Esophagus muscularis mucosa (tissue), 4 donors: ENCODE measurements at regions not wholly inside any gene's neighbourhood (a gene's known extent, or its start where the extent isn't known, plus 50 kb on each side); places are given as distances from the start of the nearest gene placed in this dataset.

ENCODE experiments used
- DNase-seq: peaks from one replicate; pipeline ENCODE4 v3.0.0-alpha.2; 2017; ENCODE audit errors: extremely low spot score
- H3K27ac ChIP-seq, 4 donors: fragments of 200-600 bp; sonication (generic); replicated peaks in 1 of 4; 1 replicate in 3 of 4; 2 replicates in 1 of 4; pipeline ENCODE4 v1.5.1; 2016 to 2019; ENCODE audit warnings: mild to moderate bottlenecking in 1 of 4
- H3K27me3 ChIP-seq, 4 donors: fragments of 200-600 bp; sonication (generic); one replicate each; pipeline versions ENCODE4 v1.5.1 to v1.6.0; 2016 to 2019
- H3K36me3 ChIP-seq, 4 donors: fragments of 200-600 bp; sonication (generic); one replicate each; pipeline ENCODE4 v1.5.1; 2016 to 2019
- H3K4me1 ChIP-seq, 4 donors: fragments of 200-600 bp; sonication (generic); one replicate each; pipeline ENCODE4 v1.5.1; 2016 to 2019
- H3K4me3 ChIP-seq, 4 donors: fragments of 200-600 bp; sonication (generic); 1 replicate in 2 of 4; 2 replicates in 2 of 4; pipeline ENCODE4 v1.5.1; 2016 to 2019; ENCODE audit warnings: mild to moderate bottlenecking in 4 of 4, moderate library complexity in 1 of 4
- H3K9me3 ChIP-seq, 4 donors: fragments of 200-600 bp; sonication (generic); 1 replicate in 3 of 4; 2 replicates in 1 of 4; pipeline ENCODE4 v1.5.1; 2016 to 2019
- EP300 ChIP-seq: sonication (generic); formaldehyde crosslinking; IDR thresholded peaks from one replicate; pipeline ENCODE4 v1.6.1; 2017; ENCODE audit warnings: antibody characterized with exemption
- POLR2A ChIP-seq: fragments of 450-650 bp; IDR thresholded peaks from one replicate; pipeline ENCODE4 v1.6.1; 2017; ENCODE audit warnings: antibody characterized with exemption, moderate library complexity, mild to moderate bottlenecking, low read depth
- POLR2AphosphoS5 ChIP-seq, 2 donors: sonication (generic); formaldehyde crosslinking; IDR thresholded peaks; one replicate each; pipeline ENCODE4 v1.6.1; 2017; ENCODE audit warnings: antibody characterized with exemption in 2 of 2
- WGBS: methylation state at CpG from one replicate; pipeline ENCODE4 v1.1.5; 2018; 5-methylcytosine and 5-hydroxymethylcytosine counted together
- intact Hi-C: fragments of 100-400 bp; cut with DNase I; formaldehyde crosslinking; loops from one replicate; pipeline ENCODE4 v1.15.1; 2023
- TF ChIP-seq, protein P1 (sequence below), 3 experiments: fragments of 200-600 bp in 2 of 3; fragments of 450-650 bp in 1 of 3; sonication (generic) in 2 of 3; IDR thresholded peaks; one replicate each; pipeline ENCODE4 v1.5.1; 2017 to 2019; ENCODE audit warnings: antibody characterized with exemption in 3 of 3, mild to moderate bottlenecking in 2 of 3, moderate library complexity in 1 of 3

- H3K9me3 ChIP-seq: no peaks in the 10 kb centered on the region
- H3K36me3 ChIP-seq: no peaks in the 10 kb centered on the region
- H3K27ac ChIP-seq: no peak overlapping the region
- DNase-seq: no peak
- intact Hi-C loops: no loop called here
- 82% methylated on average over 5 of the region's 5 CpGs for WGBS
- H3K4me3 ChIP-seq: no peak overlapping the region
- no peaks in the 10 kb centered on the region for H3K4me1 ChIP-seq
- TF ChIP-seq POLR2AphosphoS5 (IDR thresholded peaks at IDR 0.05) (no peak), EP300 (no peak), POLR2A (no peak)
- TF ChIP-seq, protein P1, sequence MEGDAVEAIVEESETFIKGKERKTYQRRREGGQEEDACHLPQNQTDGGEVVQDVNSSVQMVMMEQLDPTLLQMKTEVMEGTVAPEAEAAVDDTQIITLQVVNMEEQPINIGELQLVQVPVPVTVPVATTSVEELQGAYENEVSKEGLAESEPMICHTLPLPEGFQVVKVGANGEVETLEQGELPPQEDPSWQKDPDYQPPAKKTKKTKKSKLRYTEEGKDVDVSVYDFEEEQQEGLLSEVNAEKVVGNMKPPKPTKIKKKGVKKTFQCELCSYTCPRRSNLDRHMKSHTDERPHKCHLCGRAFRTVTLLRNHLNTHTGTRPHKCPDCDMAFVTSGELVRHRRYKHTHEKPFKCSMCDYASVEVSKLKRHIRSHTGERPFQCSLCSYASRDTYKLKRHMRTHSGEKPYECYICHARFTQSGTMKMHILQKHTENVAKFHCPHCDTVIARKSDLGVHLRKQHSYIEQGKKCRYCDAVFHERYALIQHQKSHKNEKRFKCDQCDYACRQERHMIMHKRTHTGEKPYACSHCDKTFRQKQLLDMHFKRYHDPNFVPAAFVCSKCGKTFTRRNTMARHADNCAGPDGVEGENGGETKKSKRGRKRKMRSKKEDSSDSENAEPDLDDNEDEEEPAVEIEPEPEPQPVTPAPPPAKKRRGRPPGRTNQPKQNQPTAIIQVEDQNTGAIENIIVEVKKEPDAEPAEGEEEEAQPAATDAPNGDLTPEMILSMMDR (IDR thresholded peaks at IDR 0.05): no peak
- peaks cover 0 to 23% (median 0%) of the 10 kb centered on the region in 4 donors for H3K27me3 ChIP-seq
Measured at GRCh38 chr2:220071696-220072095, 444.3 kb downstream of the SLC4A3 start.

GRCh38 chr2:220072669-220073220 lies 445.3 kb downstream of the SLC4A3 start:
- 79% methylated on average over 8 of the region's 8 CpGs for WGBS
- H3K27me3 ChIP-seq: peaks cover 0 to 30% (median 0%) of the 10 kb centered on the region in 4 donors
- H3K36me3 ChIP-seq: no peaks in the 10 kb centered on the region
- H3K9me3 ChIP-seq: no peaks in the 10 kb centered on the region
- intact Hi-C loops: no loop called here
- DNase-seq: no peak
- no peaks in the 10 kb centered on the region for H3K4me1 ChIP-seq
- TF ChIP-seq EP300: no peak
- TF ChIP-seq POLR2AphosphoS5 (IDR thresholded peaks at IDR 0.05): no peak
- TF ChIP-seq, protein P1 (IDR thresholded peaks at IDR 0.05): no peak
- TF ChIP-seq POLR2A: no peak
- H3K4me3 ChIP-seq: no peak overlapping the region
- no peak overlapping the region for H3K27ac ChIP-seq

DNA sequence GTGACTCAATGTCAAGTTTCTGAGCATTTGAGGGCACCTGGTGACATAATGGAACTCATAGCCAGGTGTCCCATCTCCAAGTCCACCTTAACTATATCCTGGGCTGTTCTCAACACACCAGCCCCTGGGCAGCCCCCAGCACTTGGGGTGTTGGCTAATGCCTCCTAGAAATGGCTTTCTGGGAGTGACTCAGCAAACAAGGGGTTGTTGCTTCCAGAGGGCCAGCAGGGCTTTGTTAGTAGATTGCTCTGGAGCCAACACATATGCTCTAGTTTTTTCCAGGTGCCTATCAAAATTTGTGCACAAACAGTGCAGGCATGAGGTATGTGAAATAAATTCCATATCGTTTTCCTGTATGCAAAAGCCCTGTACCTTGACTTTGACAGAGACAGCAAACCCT lies 448.4 kb downstream of the SLC4A3 start:
- TF ChIP-seq, protein P1 (IDR thresholded peaks at IDR 0.05): no peak
- no peak overlapping the region for H3K27ac ChIP-seq
- no peaks in the 10 kb centered on the region for H3K4me1 ChIP-seq
- 81% methylated on average over 1 of the region's 1 CpG for WGBS
- H3K9me3 ChIP-seq: no peaks in the 10 kb centered on the region
- intact Hi-C loops: no loop called here
- DNase-seq: no peak
- no peaks in the 10 kb centered on the region for H3K36me3 ChIP-seq
- no peak overlapping the region for H3K4me3 ChIP-seq
- peaks cover 0 to 28% (median 0%) of the 10 kb centered on the region in 4 donors for H3K27me3 ChIP-seq

- H3K4me3 ChIP-seq: no peak overlapping the region
- 57% methylated on average over 9 of the region's 9 CpGs for WGBS
- no peak overlapping the region for H3K27ac ChIP-seq
- no peaks in the 10 kb centered on the region for H3K4me1 ChIP-seq
- no peak for DNase-seq
- H3K36me3 ChIP-seq: no peaks in the 10 kb centered on the region
- no peak for TF ChIP-seq POLR2AphosphoS5 (IDR thresholded peaks at IDR 0.05)
- no peak for TF ChIP-seq POLR2A
- TF ChIP-seq, protein P1 (IDR thresholded peaks at IDR 0.05): no peak
- TF ChIP-seq EP300: no peak
- H3K27me3 ChIP-seq: peaks cover 0 to 28% (median 0%) of the 10 kb centered on the region in 4 donors
- intact Hi-C loops: no loop called here
- no peaks in the 10 kb centered on the region for H3K9me3 ChIP-seq
Measured at GRCh38 chr2:220076734-220077133, 449.3 kb downstream of the SLC4A3 start.

DNA sequence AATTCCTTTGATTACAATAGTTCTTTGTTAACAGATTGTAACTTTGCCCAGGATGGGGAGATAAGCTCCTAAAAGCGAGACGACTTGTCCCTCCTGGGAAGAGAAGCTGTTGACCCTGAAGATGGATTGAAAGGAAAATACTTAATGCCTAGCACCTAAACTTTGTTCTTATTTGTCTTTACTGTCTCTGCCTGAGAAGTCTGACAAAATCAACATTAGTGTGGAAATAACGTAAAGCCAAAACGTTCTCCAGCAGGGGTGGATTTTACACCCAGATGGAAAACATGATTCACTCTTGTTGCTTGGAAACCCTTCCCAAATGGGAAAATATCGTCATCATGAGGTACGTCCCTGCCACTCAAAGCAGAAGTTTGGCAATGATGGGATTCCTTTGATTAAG lies 450.1 kb downstream of the SLC4A3 start:
- Histone ChIP-seq H3K27me3 (peaks cover 0 to 28% (median 0%) of the 10 kb centered on the region in 4 donors), H3K4me1 (no peaks in the 10 kb centered on the region), H3K4me3 (no peak overlapping the region), H3K36me3 (no peaks in the 10 kb centered on the region), H3K27ac (no peak overlapping the region), H3K9me3 (no peaks in the 10 kb centered on the region)
- WGBS: 36% methylated on average over 6 of the region's 6 CpGs
- intact Hi-C loops: no loop called here
- TF ChIP-seq, protein P1 (IDR thresholded peaks at IDR 0.05): no peak
- no peak for TF ChIP-seq EP300
- peak in 1 of 2 donors; percentile 24 for TF ChIP-seq POLR2AphosphoS5 (IDR thresholded peaks at IDR 0.05)
- TF ChIP-seq POLR2A: no peak
- DNase-seq: no peak
